Kidney epithelial cell (primary cell): ENCODE measurements at regions not wholly inside any gene's neighbourhood (a gene's known extent, or its start where the extent isn't known, plus 50 kb on each side); places are given as distances from the start of the nearest gene placed in this dataset.

Experiments used
- DNase-seq: peaks from one replicate; pipeline ENCODE4 v3.0.0-alpha.2; 2010; ENCODE audit warnings: low read depth
- H3K27me3 ChIP-seq: 2 replicates; pipeline ENCODE4 v1.6.0; 2011; ENCODE audit warnings: low read length; ENCODE audit not compliant: control insufficient read depth, insufficient read depth
- H3K36me3 ChIP-seq: 2 replicates; pipeline ENCODE4 v1.5.1; 2011; ENCODE audit warnings: low read length; ENCODE audit not compliant: control insufficient read depth, insufficient read depth
- H3K4me3 ChIP-seq: 2 replicates; pipeline ENCODE4 v1.5.1; 2011; ENCODE audit warnings: low read depth, mild to moderate bottlenecking, control low read depth, low read length
- TF ChIP-seq, protein P1 (sequence below): IDR thresholded peaks from 2 replicates; pipeline ENCODE4 v1.5.1; 2011; ENCODE audit warnings: mild to moderate bottlenecking, moderate library complexity, low read length, control low read depth, inconsistent platforms; ENCODE audit not compliant: insufficient read depth, poor library complexity, severe bottlenecking

DNA sequence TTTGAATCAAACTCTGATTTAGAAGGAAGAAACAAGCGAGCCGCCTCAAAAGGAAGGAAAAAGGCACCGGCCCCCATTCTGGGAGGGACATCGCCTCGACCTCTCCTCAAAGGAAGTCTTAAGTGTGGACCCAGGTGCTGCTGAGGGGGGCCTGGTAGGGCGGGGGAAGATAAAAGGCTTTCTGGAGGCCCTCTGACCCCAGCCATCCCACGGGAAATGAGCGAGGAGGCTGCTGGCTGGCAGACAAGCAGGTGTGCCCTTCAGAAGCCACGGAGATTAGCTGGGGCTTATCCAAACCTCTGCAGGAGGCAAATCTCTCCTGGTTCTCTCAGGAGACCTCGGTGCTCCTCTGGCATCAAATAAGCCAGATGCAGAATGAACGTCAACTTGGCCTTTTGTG is 171.4 kb upstream of the BLID start:
- Histone ChIP-seq H3K27me3 (no peaks in the 10 kb centered on the region), H3K4me3 (no peak overlapping the region), H3K36me3 (no peaks in the 10 kb centered on the region)
- TF ChIP-seq, protein P1, sequence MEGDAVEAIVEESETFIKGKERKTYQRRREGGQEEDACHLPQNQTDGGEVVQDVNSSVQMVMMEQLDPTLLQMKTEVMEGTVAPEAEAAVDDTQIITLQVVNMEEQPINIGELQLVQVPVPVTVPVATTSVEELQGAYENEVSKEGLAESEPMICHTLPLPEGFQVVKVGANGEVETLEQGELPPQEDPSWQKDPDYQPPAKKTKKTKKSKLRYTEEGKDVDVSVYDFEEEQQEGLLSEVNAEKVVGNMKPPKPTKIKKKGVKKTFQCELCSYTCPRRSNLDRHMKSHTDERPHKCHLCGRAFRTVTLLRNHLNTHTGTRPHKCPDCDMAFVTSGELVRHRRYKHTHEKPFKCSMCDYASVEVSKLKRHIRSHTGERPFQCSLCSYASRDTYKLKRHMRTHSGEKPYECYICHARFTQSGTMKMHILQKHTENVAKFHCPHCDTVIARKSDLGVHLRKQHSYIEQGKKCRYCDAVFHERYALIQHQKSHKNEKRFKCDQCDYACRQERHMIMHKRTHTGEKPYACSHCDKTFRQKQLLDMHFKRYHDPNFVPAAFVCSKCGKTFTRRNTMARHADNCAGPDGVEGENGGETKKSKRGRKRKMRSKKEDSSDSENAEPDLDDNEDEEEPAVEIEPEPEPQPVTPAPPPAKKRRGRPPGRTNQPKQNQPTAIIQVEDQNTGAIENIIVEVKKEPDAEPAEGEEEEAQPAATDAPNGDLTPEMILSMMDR: no peak
- DNase-seq: no peak

DNA sequence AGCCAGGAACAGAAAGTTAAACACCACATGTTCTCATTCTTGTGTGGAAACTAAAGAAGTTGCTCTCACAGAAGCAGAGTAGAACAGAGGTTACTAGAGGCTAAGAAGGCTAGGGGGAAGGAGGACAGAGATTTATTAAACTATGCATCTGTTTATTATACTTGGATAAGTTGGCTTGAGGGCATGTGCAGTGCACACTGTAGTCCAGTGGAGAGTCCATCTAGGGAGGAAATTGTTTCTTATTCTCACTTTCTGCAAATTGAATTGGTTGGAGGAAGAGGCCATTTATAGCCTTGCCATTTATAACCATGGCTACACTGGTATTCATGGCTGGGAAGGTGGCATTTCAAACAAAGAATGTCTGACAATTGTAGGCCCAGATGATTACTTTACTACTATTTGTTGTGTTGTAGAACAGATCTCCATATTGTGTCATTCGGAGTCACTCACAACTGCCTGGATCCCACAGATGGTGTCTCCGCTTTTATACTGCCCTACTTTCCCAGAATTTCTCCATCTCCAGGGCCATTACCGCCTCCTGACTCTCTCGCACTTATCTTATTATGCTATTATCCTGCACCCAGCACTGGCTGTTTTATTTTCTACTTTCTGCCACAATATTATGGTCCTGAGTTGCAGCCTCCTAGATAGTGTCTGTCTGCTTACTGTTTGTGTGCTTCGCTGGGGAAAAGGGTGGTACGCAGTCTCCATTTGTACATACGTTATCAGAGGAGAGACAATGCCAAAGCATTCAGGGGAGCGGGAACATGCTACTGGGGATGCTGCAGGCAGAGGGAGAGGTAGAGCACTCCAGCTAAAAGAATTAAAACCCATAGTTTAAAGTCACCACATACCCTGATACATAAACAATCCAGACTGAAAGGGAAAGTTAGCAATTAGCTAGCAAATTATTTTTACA is 169.3 kb upstream of the BLID start:
- Histone ChIP-seq H3K4me3 (no peak overlapping the region), H3K36me3 (no peaks in the 10 kb centered on the region), H3K27me3 (no peaks in the 10 kb centered on the region)
- TF ChIP-seq, protein P1: no peak
- no peak for DNase-seq

- H3K36me3 ChIP-seq: no peaks in the 10 kb centered on the region
- DNase-seq: no peak
- TF ChIP-seq, protein P1: no peak
- H3K4me3 ChIP-seq: no peak overlapping the region
- H3K27me3 ChIP-seq: no peaks in the 10 kb centered on the region
Measured at GRCh38 chr11:122280870-122281269, 164.9 kb upstream of the BLID start.

DNA sequence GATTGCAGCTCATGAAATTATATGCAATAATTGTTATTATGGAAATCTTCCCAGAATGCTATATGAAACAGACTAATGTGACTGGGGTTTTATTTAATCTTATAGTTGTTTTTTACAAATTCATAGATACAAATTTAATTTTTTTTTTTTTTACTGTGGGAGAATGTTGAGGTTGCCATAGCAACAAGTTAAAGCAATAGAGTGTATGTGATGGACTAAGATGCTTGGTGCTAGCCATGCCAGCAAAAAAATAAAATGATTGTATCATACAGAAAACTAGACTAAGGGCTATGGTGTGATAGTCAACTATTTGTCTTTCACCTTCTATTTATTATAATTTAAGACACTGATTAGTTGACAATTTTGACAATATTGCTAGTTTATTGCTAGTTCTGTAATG is 163.2 kb upstream of the BLID start:
- Histone ChIP-seq H3K27me3 (no peaks in the 10 kb centered on the region), H3K4me3 (no peak overlapping the region), H3K36me3 (no peaks in the 10 kb centered on the region)
- TF ChIP-seq, protein P1: no peak
- no peak for DNase-seq

DNA sequence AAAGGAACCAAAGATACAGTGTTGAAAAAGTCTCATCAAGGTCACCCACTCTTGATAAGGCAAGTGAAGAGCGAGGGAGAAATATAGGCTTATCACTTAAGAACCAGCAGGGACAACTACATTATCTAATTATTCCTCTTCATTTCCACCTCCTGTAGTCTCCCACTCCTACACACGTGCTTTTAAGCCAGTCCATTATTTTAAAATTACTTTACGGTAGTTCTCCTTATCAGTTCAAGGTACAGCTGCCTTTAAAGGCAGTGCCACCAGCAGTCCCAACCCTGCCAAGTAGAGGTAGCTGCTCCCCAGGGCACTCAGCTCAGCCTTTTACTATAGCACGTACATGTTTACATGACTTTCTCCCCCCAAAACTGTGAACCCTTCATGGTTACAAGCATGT is 161.5 kb upstream of the BLID start:
- Histone ChIP-seq H3K4me3 (no peak overlapping the region), H3K27me3 (no peaks in the 10 kb centered on the region), H3K36me3 (no peaks in the 10 kb centered on the region)
- no peak for DNase-seq
- TF ChIP-seq, protein P1: no peak

- TF ChIP-seq, protein P1: no peak
- no peak overlapping the region for H3K4me3 ChIP-seq
- no peaks in the 10 kb centered on the region for H3K36me3 ChIP-seq
- no peaks in the 10 kb centered on the region for H3K27me3 ChIP-seq
- DNase-seq: no peak
Measured at GRCh38 chr11:122276221-122276620, 160.2 kb upstream of the BLID start.
